HG03103 (cell line): ENCODE measurements at regions not wholly inside any gene's neighbourhood (a gene's known extent, or its start where the extent isn't known, plus 50 kb on each side); places are given as distances from the start of the nearest gene placed in this dataset.

Experiments
- ATAC-seq: cut with Tn5 transposase; IDR thresholded peaks from one replicate; pipeline ENCODE4 v1.9.1; 2021; ENCODE audit warnings: low read depth; ENCODE audit not compliant: unreplicated experiment

GRCh38 chr15:96390986-96391385, 60.5 kb downstream of the NR2F2 start:
- ATAC-seq = no peak

- no peak for ATAC-seq
Observed at GRCh38 chr15:96392380-96393208, 62.1 kb downstream of the NR2F2 start.

- ATAC-seq = no peak
Observed at GRCh38 chr15:96393209-96393513, 62.7 kb downstream of the NR2F2 start.

- no peak for ATAC-seq
Observed at GRCh38 chr15:96395687-96396086, 65.2 kb downstream of the NR2F2 start.

GRCh38 chr15:96398776-96399175, 68.3 kb downstream of the NR2F2 start:
- ATAC-seq = no peak

- no peak for ATAC-seq
Observed at GRCh38 chr15:96402403-96402802, 71.9 kb downstream of the NR2F2 start.

- no peak for ATAC-seq
Observed at GRCh38 chr15:96403071-96403470, 72.6 kb downstream of the NR2F2 start.

- ATAC-seq = no peak
Observed at GRCh38 chr15:96403932-96404331, 73.4 kb downstream of the NR2F2 start.

- ATAC-seq = no peak
Observed at GRCh38 chr15:96404560-96404959, 74.1 kb downstream of the NR2F2 start.

- no peak for ATAC-seq
Observed at GRCh38 chr15:96406291-96406690, 75.8 kb downstream of the NR2F2 start.

- no peak for ATAC-seq
Observed at GRCh38 chr15:96406701-96407100, 76.2 kb downstream of the NR2F2 start.

- ATAC-seq = no peak
Observed at GRCh38 chr15:96407482-96407881, 77.0 kb downstream of the NR2F2 start.

GRCh38 chr15:96408591-96409183, 78.2 kb downstream of the NR2F2 start:
- ATAC-seq = no peak

- no peak for ATAC-seq
Observed at GRCh38 chr15:96409215-96410138, 79.0 kb downstream of the NR2F2 start.

- no peak for ATAC-seq
Observed at GRCh38 chr15:96410175-96411055, 79.9 kb downstream of the NR2F2 start.

GRCh38 chr15:96411056-96412031, 80.8 kb downstream of the NR2F2 start:
- ATAC-seq = no peak

GRCh38 chr15:96412045-96412905, 81.8 kb downstream of the NR2F2 start:
- ATAC-seq = no peak

GRCh38 chr15:96412906-96413231, 82.4 kb downstream of the NR2F2 start:
- ATAC-seq = no peak
